ENCODE measurements at regions not wholly inside any gene's neighbourhood (a gene's known extent, or its start where the extent isn't known, plus 50 kb on each side); places are given as distances from the start of the nearest gene placed in this dataset.

GRCh38 chr3:40996382-40996781, 202.9 kb upstream of the CTNNB1 start:
- no peaks in the 10 kb centered on the region for H3K27me3 ChIP-seq (replicated peaks)
- H3K36me3 ChIP-seq (replicated peaks), result no peaks in the 10 kb centered on the region
- in situ Hi-C loops (cut with HindIII; ENCODE audit: low pct_ligation_motif_present, low sequenced_read_pairs), result no loop called here
- TF ChIP-seq CTCF (IDR thresholded peaks at IDR 0.05; ENCODE audit: low read depth, low read length, missing control alignments), result no peak
- no peak for DNase-seq
- H3K27ac ChIP-seq, result no peak overlapping the region
- no peak overlapping the region for H3K4me3 ChIP-seq (ENCODE audit: low read depth, low read length)

GRCh38 chr3:40996827-40997710, 202.2 kb upstream of the CTNNB1 start:
- Histone ChIP-seq H3K36me3 (replicated peaks) (no peaks in the 10 kb centered on the region), H3K27ac (no peak overlapping the region), H3K27me3 (replicated peaks) (no peaks in the 10 kb centered on the region), H3K4me3 (ENCODE audit: low read depth, low read length) (no peak overlapping the region)
- no peak for TF ChIP-seq CTCF (IDR thresholded peaks at IDR 0.05; ENCODE audit: low read depth, low read length, missing control alignments)
- in situ Hi-C loops (cut with HindIII; ENCODE audit: low pct_ligation_motif_present, low sequenced_read_pairs), result no loop called here
- peak; percentile 59 for DNase-seq

GRCh38 chr3:40997711-40998519, 201.4 kb upstream of the CTNNB1 start:
- no peak for TF ChIP-seq CTCF (IDR thresholded peaks at IDR 0.05; ENCODE audit: low read depth, low read length, missing control alignments)
- in situ Hi-C loops (cut with HindIII; ENCODE audit: low pct_ligation_motif_present, low sequenced_read_pairs), result no loop called here
- DNase-seq, result no peak

GRCh38 chr3:40999682-41000081, 199.6 kb upstream of the CTNNB1 start:
- Histone ChIP-seq H3K27me3 (replicated peaks) (no peaks in the 10 kb centered on the region), H3K36me3 (replicated peaks) (no peaks in the 10 kb centered on the region), H3K27ac (no peak overlapping the region), H3K4me3 (ENCODE audit: low read depth, low read length) (no peak overlapping the region)
- no peak for DNase-seq
- TF ChIP-seq CTCF (IDR thresholded peaks at IDR 0.05; ENCODE audit: low read depth, low read length, missing control alignments), result no peak
- in situ Hi-C loops (cut with HindIII; ENCODE audit: low pct_ligation_motif_present, low sequenced_read_pairs), result no loop called here

More at GRCh38 chr3:40997711-40998519, 201.4 kb upstream of the CTNNB1 start:
- H3K36me3 ChIP-seq (replicated peaks), result no peaks in the 10 kb centered on the region
- no peak overlapping the region for H3K4me3 ChIP-seq (ENCODE audit: low read depth, low read length)
- no peak overlapping the region for H3K27ac ChIP-seq
- no peaks in the 10 kb centered on the region for H3K27me3 ChIP-seq (replicated peaks)

- Histone ChIP-seq H3K4me3 (ENCODE audit: low read depth, low read length) (no peak overlapping the region), H3K27ac (no peak overlapping the region), H3K36me3 (replicated peaks) (no peaks in the 10 kb centered on the region), H3K27me3 (replicated peaks) (no peaks in the 10 kb centered on the region)
- in situ Hi-C loops (cut with HindIII; ENCODE audit: low pct_ligation_motif_present, low sequenced_read_pairs), result no loop called here
- no peak for TF ChIP-seq CTCF (IDR thresholded peaks at IDR 0.05; ENCODE audit: low read depth, low read length, missing control alignments)
- DNase-seq, result no peak
These were observed 198.8 kb upstream of the CTNNB1 start for GRCh38 chr3:41000471-41000870.
